Tibial nerve (tissue), 4 donors: ENCODE measurements at regions not wholly inside any gene's neighbourhood (a gene's known extent, or its start where the extent isn't known, plus 50 kb on each side); places are given as distances from the start of the nearest gene placed in this dataset.

Experiments used
- DNase-seq, 2 donors: peaks; one replicate each; pipeline ENCODE4 v3.0.0-alpha.2; 2019; ENCODE audit warnings: low spot score in 2 of 2
- H3K27ac ChIP-seq, 4 donors: fragments of 200-600 bp; sonication (generic) in 3 of 4; one replicate each; pipeline ENCODE4 v1.5.1; 2017 to 2019; ENCODE audit warnings: mild to moderate bottlenecking in 1 of 4
- H3K27me3 ChIP-seq, 2 donors: fragments of 200-600 bp; sonication (generic) in 1 of 2; one replicate each; pipeline versions ENCODE4 v1.5.1 to v1.6.0; 2017 to 2019
- H3K36me3 ChIP-seq, 3 donors: fragments of 200-600 bp; sonication (generic); one replicate each; pipeline ENCODE4 v1.5.1; 2018 to 2019
- H3K4me1 ChIP-seq, 4 donors: fragments of 200-600 bp; sonication (generic) in 3 of 4; one replicate each; pipeline ENCODE4 v1.5.1; 2017 to 2019
- H3K4me3 ChIP-seq, 4 donors: fragments of 200-600 bp; sonication (generic) in 3 of 4; one replicate each; pipeline ENCODE4 v1.5.1; 2017 to 2019; ENCODE audit warnings: mild to moderate bottlenecking in 1 of 4, moderate library complexity in 1 of 4
- H3K9me3 ChIP-seq, 4 donors: fragments of 200-600 bp; sonication (generic) in 3 of 4; one replicate each; pipeline ENCODE4 v1.5.1; 2017 to 2019
- CTCF ChIP-seq, 5 experiments: fragments of 200-600 bp in 3 of 5; fragments of 450-650 bp in 2 of 5; sonication (generic) in 3 of 5; IDR thresholded peaks; one replicate each; pipeline ENCODE4 v1.5.1; 2016 to 2019; ENCODE audit warnings: antibody characterized with exemption in 5 of 5, mild to moderate bottlenecking in 3 of 5, moderate library complexity in 2 of 5
- EP300 ChIP-seq, 2 donors: sonication (generic); formaldehyde crosslinking; IDR thresholded peaks; one replicate each; pipeline ENCODE4 v1.6.1; 2017; ENCODE audit warnings: antibody characterized with exemption in 2 of 2, mild to moderate bottlenecking in 1 of 2
- POLR2A ChIP-seq, 2 donors: fragments of 450-650 bp; IDR thresholded peaks; one replicate each; pipeline ENCODE4 v1.6.1; 2017; ENCODE audit warnings: antibody characterized with exemption in 2 of 2, mild to moderate bottlenecking in 2 of 2, moderate library complexity in 2 of 2
- WGBS, 2 donors: methylation state at CpG; one replicate each; pipeline ENCODE4 v1.1.5; 2018; 5-methylcytosine and 5-hydroxymethylcytosine counted together

- H3K4me1 ChIP-seq: no peaks in the 10 kb centered on the region
- H3K9me3 ChIP-seq: peaks cover 0 to 12% (median 0%) of the 10 kb centered on the region in 4 donors
- 30 to 51% methylated on average over 1 of the region's 1 CpG for WGBS, 2 donors
- no peak for DNase-seq
- no peaks in the 10 kb centered on the region for H3K27me3 ChIP-seq
- no peak for TF ChIP-seq EP300 (IDR thresholded peaks at IDR 0.05)
- no peak for TF ChIP-seq POLR2A (IDR thresholded peaks at IDR 0.05)
- no peak for TF ChIP-seq CTCF (IDR thresholded peaks at IDR 0.05)
- H3K27ac ChIP-seq: no peak overlapping the region
- no peaks in the 10 kb centered on the region for H3K36me3 ChIP-seq
- H3K4me3 ChIP-seq: no peak overlapping the region
Measured at GRCh38 chr4:81850701-81851100, 379.0 kb upstream of the RASGEF1B start.

- no peak for TF ChIP-seq EP300 (IDR thresholded peaks at IDR 0.05)
- no peak for TF ChIP-seq POLR2A (IDR thresholded peaks at IDR 0.05)
- no peak for TF ChIP-seq CTCF (IDR thresholded peaks at IDR 0.05)
- no peak for DNase-seq
- no peaks in the 10 kb centered on the region for H3K36me3 ChIP-seq
- no peak overlapping the region for H3K27ac ChIP-seq
- H3K4me3 ChIP-seq: no peak overlapping the region
- no peaks in the 10 kb centered on the region for H3K9me3 ChIP-seq
- H3K4me1 ChIP-seq: no peaks in the 10 kb centered on the region
- 65 to 74% methylated on average over 3 of the region's 3 CpGs for WGBS, 2 donors
- no peaks in the 10 kb centered on the region for H3K27me3 ChIP-seq
Measured at GRCh38 chr4:81845761-81846160, 374.1 kb upstream of the RASGEF1B start.

GRCh38 chr4:81845273-81845672 is 373.6 kb upstream of the RASGEF1B start:
- Histone ChIP-seq H3K36me3 (no peaks in the 10 kb centered on the region), H3K4me1 (no peaks in the 10 kb centered on the region), H3K27ac (no peak overlapping the region), H3K9me3 (no peaks in the 10 kb centered on the region), H3K4me3 (no peak overlapping the region), H3K27me3 (no peaks in the 10 kb centered on the region)
- no peak for DNase-seq
- TF ChIP-seq EP300 (IDR thresholded peaks at IDR 0.05) (no peak), CTCF (IDR thresholded peaks at IDR 0.05) (no peak), POLR2A (IDR thresholded peaks at IDR 0.05) (no peak)
- WGBS, 2 donors: 89 to 91% methylated on average over 2 of the region's 2 CpGs

- H3K9me3 ChIP-seq: no peaks in the 10 kb centered on the region
- peak; percentile 67 to 89 for DNase-seq
Measured at GRCh38 chr4:81844717-81845116, 373.0 kb upstream of the RASGEF1B start.

More at GRCh38 chr4:81844717-81845116, 373.0 kb upstream of the RASGEF1B start:
- Histone ChIP-seq H3K36me3 (no peaks in the 10 kb centered on the region), H3K27me3 (no peaks in the 10 kb centered on the region), H3K4me3 (no peak overlapping the region), H3K27ac (no peak overlapping the region), H3K4me1 (no peaks in the 10 kb centered on the region)
- peak; percentile 70 to 86 (median 80) for TF ChIP-seq CTCF (IDR thresholded peaks at IDR 0.05)
- no peak for TF ChIP-seq EP300 (IDR thresholded peaks at IDR 0.05)
- no peak for TF ChIP-seq POLR2A (IDR thresholded peaks at IDR 0.05)
- 0 to 2% methylated on average over 3 of the region's 3 CpGs for WGBS, 2 donors
